LNCaP clone FGC (cell line): ENCODE measurements at regions not wholly inside any gene's neighbourhood (a gene's known extent, or its start where the extent isn't known, plus 50 kb on each side); places are given as distances from the start of the nearest gene placed in this dataset.

ENCODE experiments used
- DNase-seq: peaks from one replicate; pipeline ENCODE4 v3.0.0-alpha.2; 2011; ENCODE audit warnings: low read depth
- H3K4me3 ChIP-seq: 2 replicates; pipeline ENCODE4 v1.5.1; 2011; ENCODE audit warnings: mild to moderate bottlenecking, low read depth, low read length, control low read depth
- CTCF ChIP-seq: IDR thresholded peaks from 2 replicates; pipeline ENCODE4 v1.5.1; 2012; ENCODE audit warnings: mild to moderate bottlenecking; ENCODE audit not compliant: control insufficient read depth, insufficient read depth; ENCODE audit errors: extremely low read depth

GRCh38 chr2:239575931-239576445, 175.2 kb upstream of the HDAC4 start:
- no peak for TF ChIP-seq CTCF
- no peak for DNase-seq

GRCh38 chr2:239574434-239575156, 173.8 kb upstream of the HDAC4 start:
- no peak overlapping the region for H3K4me3 ChIP-seq
- TF ChIP-seq CTCF: no peak
- no peak for DNase-seq

More at GRCh38 chr2:239575931-239576445, 175.2 kb upstream of the HDAC4 start:
- H3K4me3 ChIP-seq: no peak overlapping the region

GRCh38 chr2:239574054-239574433, 173.2 kb upstream of the HDAC4 start:
- H3K4me3 ChIP-seq: no peak overlapping the region
- no peak for DNase-seq
- TF ChIP-seq CTCF: no peak

GRCh38 chr2:239570971-239571520, 170.2 kb upstream of the HDAC4 start:
- no peak for TF ChIP-seq CTCF
- DNase-seq: no peak
- H3K4me3 ChIP-seq: no peak overlapping the region

GRCh38 chr2:239570216-239570925, 169.6 kb upstream of the HDAC4 start:
- no peak for DNase-seq
- no peak overlapping the region for H3K4me3 ChIP-seq
- TF ChIP-seq CTCF: no peak

GRCh38 chr2:239569401-239570090, 168.7 kb upstream of the HDAC4 start:
- no peak for TF ChIP-seq CTCF
- H3K4me3 ChIP-seq: no peak overlapping the region
- DNase-seq: no peak
